NCI-H226 (cell line): ENCODE measurements at regions not wholly inside any gene's neighbourhood (a gene's known extent, or its start where the extent isn't known, plus 50 kb on each side); places are given as distances from the start of the nearest gene placed in this dataset.
"Not testable (repeated sequence)": the region's sequence is repeated elsewhere in the genome, so short reads cannot be mapped to it uniquely, and the experiment has no call there.

ENCODE experiments used
- DNase-seq: peaks from one replicate; pipeline ENCODE4 v3.0.0-alpha.2; 2015

- DNase-seq = no peak
Measured at GRCh38 chr16:52386694-52387093, 160.2 kb downstream of the TOX3 start.

GRCh38 chr16:52384378-52384777 lies 162.6 kb downstream of the TOX3 start:
- no peak for DNase-seq

GRCh38 chr16:52383640-52384292 lies 163.2 kb downstream of the TOX3 start:
- no peak for DNase-seq

GRCh38 chr16:52383119-52383518 lies 163.8 kb downstream of the TOX3 start:
- DNase-seq = no peak

DNA sequence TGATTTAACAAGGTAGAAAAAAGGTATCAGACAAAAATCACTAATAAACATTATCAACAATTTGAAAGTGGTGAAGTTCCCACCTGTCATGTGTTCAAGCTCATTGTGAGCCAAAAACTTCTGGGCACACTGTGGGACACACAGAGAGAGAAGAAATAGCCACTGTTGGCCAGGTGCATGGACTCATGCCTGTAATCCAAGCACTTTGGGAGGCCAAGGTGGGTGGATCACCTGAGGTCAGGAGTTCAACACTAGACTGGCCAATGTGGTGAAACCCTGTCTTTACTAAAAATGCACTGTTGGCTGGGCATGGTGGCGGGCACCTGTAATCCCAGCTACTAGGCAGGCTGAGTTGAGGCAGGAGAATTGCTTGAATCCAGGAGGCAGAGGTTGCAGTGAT lies 167.4 kb downstream of the TOX3 start:
- DNase-seq = no peak

GRCh38 chr16:52376676-52377280 lies 170.2 kb downstream of the TOX3 start:
- no peak for DNase-seq

DNA sequence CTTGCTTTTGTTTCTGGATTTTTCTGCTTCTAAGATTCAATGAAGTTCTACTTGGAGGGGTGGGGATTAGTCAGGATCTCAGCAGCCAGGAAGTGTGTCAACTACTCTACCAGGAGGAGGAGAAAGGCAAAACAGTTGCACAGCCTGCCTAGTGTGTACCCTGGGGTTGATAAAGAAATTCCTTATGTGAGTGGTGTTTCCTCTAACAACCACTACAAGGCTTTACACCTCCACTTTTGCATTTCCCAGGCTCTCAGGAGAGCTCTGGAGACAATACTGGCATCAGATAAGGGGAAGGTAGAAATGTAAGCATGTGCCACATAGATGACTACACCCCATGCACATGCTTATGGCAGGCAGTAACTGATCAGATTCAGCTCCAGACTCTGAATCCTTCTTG lies 174.6 kb downstream of the TOX3 start:
- no peak for DNase-seq

- no peak for DNase-seq
Measured at GRCh38 chr16:52368859-52369258, 178.1 kb downstream of the TOX3 start.

DNA sequence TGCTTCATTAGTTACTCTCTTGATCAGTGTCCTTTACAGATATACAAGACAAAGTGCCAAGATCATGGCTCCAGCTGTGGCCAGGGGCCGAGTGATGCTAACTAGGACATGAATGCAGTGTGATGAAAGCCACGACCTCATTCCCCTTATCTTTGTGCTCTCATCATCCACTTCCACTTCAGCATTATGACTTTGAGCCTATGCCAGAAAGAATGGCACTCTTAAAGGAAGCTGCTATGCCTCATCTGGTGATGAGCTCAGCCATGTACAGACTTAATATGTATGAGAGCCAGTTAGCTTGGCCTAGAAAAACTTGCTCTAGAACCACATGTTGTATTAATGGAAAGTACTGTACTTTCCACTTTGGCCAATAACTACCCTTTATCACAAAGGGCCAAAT lies 179.1 kb downstream of the TOX3 start:
- DNase-seq = no peak

- DNase-seq = no peak
Measured at GRCh38 chr16:52366983-52367382, 180.0 kb downstream of the TOX3 start.

DNA sequence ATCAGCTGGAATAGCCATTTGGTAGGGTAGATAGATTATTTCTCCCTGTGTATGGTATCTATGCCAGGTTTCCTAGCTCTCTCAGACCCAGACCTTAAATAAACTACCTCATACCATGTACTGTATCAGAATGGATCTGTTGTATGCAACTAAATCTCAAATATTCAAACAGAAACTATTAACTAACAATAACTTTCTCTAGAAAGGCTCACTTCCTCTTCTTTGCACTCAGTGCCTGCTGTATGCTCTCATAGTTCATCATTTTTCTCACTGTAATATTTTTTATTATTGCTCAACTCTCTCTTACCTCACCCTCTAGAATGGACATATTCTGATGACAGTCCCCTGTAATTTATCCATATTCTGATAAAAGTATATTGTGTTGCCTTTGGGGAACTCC lies 182.4 kb downstream of the TOX3 start:
- no peak for DNase-seq

DNA sequence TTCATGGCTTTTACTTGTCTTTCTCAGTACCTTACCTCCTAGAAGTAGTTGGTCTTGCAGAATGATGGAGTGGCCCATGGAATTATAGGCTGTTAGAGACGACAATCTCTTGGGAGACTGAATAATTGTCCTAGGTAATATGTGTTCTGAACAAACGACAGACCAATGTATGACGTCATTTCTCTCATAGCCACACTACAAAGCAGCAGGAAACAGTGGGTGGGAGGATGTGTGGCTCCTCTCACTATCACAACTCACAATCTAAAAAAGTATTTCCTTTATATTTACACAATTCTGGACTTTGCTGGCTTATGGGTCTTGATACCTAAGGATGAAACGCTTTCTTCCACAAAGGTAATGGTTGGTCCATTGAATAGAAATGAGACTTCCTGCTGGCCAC lies 183.9 kb downstream of the TOX3 start:
- DNase-seq = no peak

DNA sequence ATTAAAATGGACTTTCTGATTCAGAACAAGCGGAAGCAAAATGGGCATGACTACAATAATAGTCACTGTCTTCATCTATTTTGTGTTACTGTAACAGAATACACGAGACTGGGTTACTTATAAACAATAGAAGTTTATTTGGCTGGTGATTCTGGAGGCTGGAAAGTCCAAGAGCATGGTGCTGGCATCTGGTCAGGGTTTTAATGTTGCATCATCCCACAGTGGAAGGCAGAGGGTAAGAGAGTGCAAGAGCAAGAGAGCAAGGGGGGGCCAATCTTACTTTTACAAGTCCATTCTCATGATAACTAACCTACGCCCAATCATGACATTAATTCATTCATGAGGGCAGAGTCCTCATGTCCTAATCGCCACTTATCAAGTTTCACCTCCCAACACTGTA lies 189.2 kb downstream of the TOX3 start:
- DNase-seq = no peak

DNA sequence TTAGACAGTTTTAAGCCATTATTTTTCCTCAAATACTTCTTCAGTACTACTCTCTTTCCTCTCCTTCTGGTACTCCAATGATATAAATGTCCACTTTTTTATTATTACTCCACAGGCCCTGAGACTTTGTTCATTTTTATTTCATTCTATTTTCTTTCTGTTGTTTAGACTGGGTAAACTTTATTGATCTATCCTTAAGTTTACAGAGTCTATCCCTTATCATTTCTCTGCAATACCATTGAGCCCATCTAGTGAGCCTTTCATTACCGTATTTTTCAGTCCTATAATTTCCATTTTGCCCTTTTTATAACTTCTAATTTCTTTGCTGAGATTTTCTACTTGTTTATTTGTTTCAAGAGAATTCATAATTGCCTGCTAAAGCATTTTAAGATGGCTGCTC lies 193.7 kb downstream of the TOX3 start:
- DNase-seq = no peak

DNA sequence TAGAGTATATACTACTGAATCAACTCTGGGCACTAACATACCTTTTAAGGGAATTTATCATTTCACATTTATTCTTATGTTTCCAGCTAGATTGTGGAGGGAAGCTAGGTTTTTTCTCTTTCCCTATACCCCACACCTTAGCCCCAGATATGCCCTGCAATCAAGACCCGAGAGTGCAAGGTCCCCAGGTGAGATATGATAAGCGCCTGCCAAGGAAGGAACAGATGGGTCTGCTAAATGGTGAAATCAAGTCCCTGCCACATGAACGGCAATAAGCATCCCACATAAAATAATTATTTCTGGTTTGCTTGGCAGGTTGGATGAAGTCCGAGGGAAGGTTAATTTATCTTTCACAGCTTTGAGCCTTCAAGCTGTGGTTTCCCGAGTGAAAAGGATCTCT lies 195.5 kb downstream of the TOX3 start:
- no peak for DNase-seq

DNA sequence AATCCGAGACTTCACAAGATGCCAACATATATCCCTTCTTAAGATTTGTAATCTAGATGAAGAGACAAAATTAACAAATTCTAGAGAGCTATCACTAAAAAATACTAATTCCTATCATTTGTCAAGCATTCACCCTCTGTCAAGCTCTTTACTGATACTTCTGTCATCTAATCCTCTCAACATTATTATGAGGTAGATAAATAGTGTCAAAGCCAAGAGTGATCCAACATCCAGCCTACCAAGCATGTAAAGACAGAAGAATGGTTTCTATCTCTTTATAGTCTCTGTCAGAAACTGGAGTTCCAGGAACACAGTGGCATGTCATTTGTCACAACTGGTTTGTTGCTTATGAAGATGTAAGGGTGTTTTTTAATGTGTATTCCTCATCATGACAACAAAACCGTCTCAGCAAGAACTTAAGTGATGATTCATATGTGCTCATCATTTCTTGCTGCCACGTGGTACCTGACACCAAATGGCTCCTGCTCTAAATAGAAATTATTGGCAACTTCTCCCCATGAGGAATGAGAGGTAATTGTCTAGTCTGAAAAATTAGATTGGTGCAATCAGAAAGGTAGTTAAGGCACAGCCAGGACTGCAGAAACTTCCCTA lies 196.8 kb downstream of the TOX3 start:
- no peak for DNase-seq

- no peak for DNase-seq
Measured at GRCh38 chr16:52346709-52347108, 200.2 kb downstream of the TOX3 start.

GRCh38 chr16:52333673-52334072 lies 213.3 kb downstream of the TOX3 start:
- DNase-seq = not testable (repeated sequence)

GRCh38 chr16:52320930-52321439 lies 226.0 kb downstream of the TOX3 start:
- DNase-seq = no peak

DNA sequence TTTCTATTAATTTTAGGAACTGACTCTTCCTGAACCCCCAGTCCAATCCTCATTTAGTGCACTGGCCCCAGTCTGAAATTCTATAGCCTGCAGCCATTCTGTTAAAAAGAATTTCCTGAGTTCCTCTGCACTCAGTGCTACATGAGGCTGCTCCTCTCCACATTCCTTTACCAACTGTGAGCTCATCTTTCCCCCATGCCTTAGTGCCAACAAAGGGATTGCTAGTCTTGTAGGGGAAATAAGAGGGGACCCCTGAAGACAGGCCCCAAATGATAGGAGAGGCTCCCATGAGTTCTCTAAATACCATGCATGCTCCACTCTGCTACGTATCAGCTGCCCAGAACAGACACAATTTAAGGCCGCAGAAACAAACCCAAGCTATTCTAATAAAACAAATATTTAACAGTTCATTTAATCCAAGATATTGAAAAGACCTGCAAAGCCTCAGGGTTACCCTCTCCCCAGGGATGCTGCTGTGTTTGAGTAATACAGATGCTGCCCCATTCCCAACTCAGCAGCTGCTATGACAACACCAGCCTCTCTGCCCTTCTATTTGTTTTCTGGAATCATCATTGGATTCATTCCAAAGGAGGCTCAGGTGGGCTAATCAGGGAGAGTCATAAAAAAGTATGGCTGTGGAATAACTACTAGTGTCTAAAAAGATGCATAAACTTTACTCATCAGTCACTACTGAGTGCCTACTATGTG lies 228.5 kb downstream of the TOX3 start:
- no peak for DNase-seq

DNA sequence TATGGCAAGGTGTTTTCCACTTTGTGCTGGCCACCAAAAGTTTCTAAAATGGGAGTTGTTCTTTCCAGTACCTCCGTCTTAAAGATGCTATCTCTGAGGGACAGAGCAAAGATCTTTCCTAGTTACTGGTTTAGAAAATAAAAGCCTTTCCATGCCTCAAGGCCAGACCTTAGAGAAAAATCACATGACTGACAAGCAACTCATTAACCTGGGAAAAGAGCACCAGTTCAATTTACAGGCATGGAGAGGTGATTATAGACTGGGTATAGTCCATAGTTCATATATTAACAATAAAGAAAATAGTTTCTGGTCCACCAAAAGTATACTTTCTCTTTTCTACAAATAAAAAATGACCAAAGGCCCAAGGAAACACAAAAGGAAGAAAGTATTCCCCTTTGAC lies 230.7 kb downstream of the TOX3 start:
- no peak for DNase-seq

GRCh38 chr16:52312716-52313115 lies 234.2 kb downstream of the TOX3 start:
- DNase-seq = no peak

- DNase-seq = no peak
Measured at GRCh38 chr16:52309446-52310416, 237.2 kb downstream of the TOX3 start.
